ENCODE measurements at regions not wholly inside any gene's neighbourhood (a gene's known extent, or its start where the extent isn't known, plus 50 kb on each side); places are given as distances from the start of the nearest gene placed in this dataset.
A peak's percentile ranks its signal among the peaks of the same experiment; 100 is the strongest.

GRCh38 chr2:191626497-191627151 lies 51.3 kb upstream of the NABP1 start:
- DNase-seq (ENCODE audit: low read depth) = peak; percentile 55
- H3K4me3 ChIP-seq (ENCODE audit: control insufficient read depth, low read depth, low read length) = no peak overlapping the region
- no peak for TF ChIP-seq CTCF (IDR thresholded peaks at IDR 0.05; ENCODE audit: control insufficient read depth, insufficient read depth, low read depth, low read length, missing control alignments)

GRCh38 chr2:191627518-191627917 lies 50.4 kb upstream of the NABP1 start:
- H3K4me3 ChIP-seq (ENCODE audit: control insufficient read depth, low read depth, low read length) = no peak overlapping the region
- TF ChIP-seq CTCF (IDR thresholded peaks at IDR 0.05; ENCODE audit: control insufficient read depth, insufficient read depth, low read depth, low read length, missing control alignments) = no peak
- no peak for DNase-seq (ENCODE audit: low read depth)
